DMS114 treated with DMSO at 0.1 percent for 48 hours (cell line): ENCODE measurements at regions not wholly inside any gene's neighbourhood (a gene's known extent, or its start where the extent isn't known, plus 50 kb on each side); places are given as distances from the start of the nearest gene placed in this dataset.

Source experiments
- DNase-seq: peaks from one replicate; lab custom pipeline; 2025; ENCODE audit not compliant: unreplicated experiment; lab: John Stamatoyannopoulos, UW

DNA sequence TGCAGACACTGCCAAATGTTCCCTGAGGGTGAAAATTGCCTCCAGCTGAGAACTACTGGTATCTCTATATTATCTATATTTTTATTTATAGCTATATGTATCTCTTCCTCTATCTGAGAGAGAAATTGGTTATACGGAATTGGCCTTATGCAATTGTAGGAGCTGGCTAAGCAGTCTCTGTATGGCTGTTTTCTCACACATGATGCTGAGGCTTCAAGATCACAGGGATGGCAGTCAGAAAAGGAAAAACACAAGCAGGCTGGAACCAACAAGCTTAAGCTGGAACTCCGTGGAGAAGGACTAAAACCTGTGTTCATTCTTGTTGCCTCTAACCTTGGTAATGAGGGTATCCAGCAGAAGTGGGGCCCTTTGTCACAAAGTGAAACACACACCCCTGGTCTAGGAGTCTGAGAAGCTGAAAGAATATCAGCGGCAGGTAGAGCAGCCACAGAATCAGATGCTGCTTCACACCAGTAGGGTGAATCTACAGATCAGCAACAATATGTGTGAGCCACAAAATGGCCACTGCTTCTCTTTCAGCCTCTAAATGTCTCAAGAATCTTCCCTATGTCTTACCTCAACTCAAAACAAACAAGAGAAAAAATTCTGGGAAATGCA is 166.5 kb upstream of the PPP1R2C start:
- no peak for DNase-seq

GRCh38 chrX:42946544-42947194 is 168.7 kb upstream of the PPP1R2C start:
- DNase-seq = no peak

DNA sequence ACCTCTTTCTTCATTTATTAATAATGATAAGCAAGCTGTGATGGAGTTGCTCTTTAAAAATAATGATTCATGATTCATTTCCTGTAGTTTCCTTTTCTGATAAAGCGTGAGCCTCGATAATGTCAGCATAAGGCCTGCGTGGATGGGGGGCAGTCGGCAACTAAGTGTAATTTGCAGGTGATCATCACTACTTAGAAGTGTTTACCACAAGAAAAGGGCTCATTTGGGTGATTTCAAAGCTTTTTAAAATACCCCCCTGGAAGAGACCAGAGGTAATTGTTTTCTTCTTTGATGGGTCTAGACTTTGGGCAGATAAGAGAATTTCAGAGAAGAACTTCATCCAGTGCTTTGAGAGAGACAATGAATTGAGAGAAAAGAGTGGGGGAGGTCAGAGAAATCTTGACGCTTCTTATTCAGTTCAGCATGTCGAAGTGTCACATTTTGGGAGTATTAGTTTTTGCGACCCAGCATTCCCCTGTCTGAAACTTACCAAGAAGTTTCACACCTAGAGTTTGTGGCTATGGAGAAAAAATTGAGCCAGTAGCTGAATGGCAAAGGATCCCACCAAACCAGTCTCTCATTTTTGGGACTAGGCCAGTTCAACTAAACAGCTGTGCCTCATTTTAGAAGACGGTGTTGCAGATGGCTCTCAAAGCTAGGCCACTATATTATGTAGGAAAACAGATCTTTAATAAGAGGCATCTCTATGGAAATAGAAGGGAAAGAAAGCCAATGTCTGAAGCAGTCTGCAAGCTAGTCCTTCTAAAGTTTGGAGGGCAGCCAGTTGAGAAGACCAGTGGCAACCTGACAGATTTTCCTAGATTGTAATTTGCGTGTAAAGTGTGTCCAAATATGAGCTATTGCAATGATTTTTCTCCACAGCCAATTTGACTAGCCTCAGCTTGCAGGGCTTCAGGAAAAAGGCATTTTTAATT is 171.0 kb upstream of the PPP1R2C start:
- DNase-seq = no peak

- no peak for DNase-seq
Measured at GRCh38 chrX:42951747-42952146, 173.8 kb upstream of the PPP1R2C start.

DNA sequence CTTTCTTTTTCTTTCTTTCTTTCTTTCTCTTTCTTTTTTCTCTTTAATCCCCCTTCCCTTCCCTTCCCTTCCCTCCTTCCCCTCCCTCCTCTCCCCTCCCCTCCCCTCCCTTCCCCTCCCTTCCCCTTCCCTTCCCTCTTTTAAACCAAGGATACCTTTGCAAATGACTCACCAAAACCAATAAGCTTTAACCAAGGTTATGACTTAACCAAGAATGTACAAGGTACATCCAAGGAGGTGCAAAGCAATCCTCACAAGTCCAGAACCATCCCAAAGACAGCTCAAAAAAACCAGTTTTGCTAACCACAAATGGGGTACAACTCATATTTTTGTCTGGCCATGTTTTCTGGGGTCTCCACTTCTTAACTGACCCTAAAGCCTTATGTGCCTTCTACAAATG is 174.7 kb upstream of the PPP1R2C start:
- DNase-seq = no peak

GRCh38 chrX:42954880-42955279 is 176.9 kb upstream of the PPP1R2C start:
- DNase-seq = no peak

DNA sequence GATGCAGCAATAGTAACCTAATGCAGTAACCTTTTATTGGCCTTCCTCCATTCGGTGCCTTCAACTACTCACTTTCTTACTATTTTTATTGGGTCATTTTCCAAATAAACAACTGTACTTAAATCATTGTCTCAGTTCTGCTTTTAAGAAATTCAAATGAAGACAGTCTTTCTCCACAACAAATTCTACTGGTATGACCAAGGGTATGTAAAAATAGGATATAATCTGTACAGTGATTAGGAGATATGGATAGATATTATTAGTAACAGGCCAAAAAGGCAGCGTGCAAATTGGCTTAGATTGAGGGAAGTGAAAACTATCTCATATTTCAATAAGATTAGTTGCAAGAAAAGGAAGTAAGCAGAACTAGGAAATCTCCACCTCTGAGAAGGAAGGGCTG is 177.4 kb upstream of the PPP1R2C start:
- DNase-seq = no peak

GRCh38 chrX:42967681-42968300 is 189.8 kb upstream of the PPP1R2C start:
- no peak for DNase-seq

DNA sequence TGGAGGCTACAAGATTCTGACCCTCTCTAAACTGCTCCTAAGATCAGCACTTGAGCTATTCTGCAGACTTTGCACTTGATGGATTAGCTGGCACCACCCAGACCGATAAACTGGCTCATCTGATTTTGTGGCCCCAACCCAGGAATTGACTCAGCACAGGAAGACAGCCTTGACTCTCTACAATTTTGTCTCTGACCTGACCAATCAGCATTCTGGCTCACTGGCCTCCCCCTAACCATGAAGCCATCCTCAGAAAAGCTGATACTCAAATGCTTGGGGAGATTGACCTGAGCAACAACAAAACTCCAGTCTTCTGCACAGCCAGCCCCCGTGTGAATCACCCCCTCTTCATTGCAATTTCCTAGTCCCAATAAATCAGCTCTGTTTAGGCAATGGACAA is 195.4 kb upstream of the PPP1R2C start:
- DNase-seq = no peak

DNA sequence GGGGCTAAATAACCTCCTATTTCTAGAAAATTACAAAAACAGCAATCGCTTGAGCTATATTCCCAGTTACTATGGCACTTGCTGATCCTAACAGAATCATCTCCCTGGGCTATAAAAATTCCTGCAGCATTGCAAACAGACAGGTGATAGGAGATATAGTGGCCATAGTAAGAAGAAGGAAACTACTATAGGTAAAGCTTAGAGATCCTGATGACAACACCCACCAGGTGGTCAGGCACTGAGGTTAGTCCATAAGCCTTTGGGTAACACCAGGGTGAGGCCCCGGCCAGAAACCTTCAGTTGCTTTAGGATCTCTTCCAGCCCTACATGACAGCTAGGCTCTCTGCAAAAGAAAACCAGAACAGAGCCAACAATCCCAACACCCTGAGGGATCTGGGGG is 197.9 kb upstream of the PPP1R2C start:
- no peak for DNase-seq

DNA sequence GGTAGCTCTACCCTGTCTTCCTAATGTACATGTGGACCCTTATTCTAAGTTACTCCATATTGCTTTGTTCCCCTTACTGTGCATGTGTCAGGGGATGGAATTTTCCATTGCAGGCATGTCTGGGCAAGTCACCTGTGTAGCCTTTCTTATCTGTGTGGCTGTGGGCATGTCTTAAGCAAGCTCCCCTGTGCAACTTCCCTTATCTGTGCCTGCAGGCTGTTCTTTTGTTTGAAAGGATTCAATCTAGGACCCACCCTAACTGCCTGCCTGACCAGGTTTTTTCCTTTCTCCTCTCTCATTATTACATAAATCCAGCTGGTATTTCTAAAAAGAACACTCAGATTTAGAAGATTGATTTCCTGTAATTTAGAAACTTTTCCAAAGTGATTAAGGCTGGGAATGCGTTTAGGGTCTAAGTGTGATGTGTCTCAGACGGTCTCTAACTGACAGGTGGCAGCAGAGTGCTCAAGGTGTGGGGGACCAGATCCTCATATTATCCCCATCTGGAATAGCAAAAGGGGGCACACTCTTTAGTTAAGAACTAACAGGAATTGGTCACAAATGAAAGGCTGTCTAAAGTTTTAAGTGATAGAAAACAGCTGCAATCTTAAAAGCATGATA is 198.9 kb upstream of the PPP1R2C start:
- DNase-seq = no peak

DNA sequence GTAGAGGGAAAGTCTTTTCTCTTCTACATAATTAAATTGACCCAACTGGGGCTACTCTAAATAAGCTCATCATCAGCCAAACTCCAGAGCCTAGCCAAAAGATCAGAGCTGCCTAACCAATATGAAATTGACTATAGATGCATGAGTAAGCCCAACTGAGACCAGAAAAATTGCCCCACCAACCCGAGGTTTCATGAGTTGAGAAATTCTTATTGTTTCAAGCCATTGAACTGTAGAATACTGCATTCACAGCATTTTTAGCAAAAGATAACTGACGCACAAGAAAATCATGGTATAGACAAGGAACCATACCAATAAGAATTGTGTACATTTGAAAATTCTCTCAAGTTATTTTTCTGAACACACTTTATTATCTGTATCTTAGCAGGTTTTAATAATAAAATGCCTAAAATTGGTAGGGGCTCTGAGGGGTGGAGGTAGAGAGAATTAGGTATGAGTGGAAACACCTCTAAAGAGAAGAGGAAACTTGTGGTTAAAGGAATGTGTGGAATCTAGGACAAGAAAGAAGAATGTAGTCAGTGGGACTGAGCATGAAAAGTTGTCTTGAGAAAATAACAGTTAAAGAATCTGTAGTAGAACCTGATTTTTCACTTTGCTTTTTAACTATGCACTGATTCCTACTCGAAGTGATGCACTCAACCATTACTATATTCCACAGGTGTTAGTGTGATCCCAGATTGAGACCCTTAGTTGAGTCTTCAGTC is 200.9 kb upstream of the PPP1R2C start:
- DNase-seq = no peak

DNA sequence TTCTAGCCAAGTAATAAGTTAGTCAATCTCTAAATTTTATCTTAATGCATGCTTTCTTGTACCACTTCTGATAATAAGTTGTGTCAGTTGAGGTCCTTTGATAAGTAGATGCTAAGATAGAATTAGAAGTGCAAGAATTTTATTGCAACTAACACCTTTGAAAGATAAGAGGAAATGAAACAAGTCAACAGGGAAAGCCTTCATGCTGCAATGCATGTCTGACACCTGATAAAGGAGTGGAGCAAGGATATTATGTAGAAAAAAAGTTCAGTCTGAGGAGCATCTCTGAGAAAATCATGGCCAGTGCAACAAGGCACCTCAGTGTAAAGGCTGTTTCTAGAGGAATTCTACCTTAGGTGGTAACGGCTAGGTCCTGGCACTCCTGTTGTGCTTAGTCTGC is 210.7 kb upstream of the PPP1R2C start:
- DNase-seq = no peak

DNA sequence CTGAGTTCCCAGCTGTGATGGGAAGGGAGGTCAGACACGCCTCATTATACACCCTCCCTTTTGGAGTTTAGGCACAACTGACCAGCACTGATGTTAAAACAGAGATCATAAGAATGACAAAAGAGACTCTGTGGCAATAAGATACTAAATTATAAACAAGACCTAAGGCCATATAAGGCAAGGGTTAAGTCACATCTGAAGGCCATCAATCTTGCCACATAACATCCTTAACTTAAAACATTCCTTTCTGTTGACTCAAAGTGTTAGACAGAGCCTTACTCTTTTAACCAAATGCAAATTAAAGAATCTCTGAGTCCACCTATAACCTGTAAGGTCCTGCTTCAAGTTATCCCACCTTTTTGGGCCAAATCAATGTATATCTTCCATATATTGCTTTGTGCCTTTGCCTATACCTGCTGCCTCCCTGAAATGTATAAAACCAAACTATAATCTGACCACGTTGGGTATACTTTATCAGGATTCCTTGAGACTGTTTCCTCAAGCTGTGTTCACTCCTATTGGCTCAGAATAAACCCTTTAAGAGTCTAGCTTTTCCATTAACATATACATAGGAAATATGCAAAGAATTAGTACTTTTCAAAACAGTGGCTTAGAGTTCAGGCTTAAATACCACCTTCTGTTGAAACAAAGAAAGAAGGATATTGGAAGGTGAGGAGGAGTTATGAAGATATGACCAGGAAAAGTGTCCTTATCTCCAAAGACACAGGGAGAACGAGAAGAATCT is 214.4 kb upstream of the PPP1R2C start:
- no peak for DNase-seq

GRCh38 chrX:42996861-42997260 is 218.9 kb upstream of the PPP1R2C start:
- DNase-seq = no peak

DNA sequence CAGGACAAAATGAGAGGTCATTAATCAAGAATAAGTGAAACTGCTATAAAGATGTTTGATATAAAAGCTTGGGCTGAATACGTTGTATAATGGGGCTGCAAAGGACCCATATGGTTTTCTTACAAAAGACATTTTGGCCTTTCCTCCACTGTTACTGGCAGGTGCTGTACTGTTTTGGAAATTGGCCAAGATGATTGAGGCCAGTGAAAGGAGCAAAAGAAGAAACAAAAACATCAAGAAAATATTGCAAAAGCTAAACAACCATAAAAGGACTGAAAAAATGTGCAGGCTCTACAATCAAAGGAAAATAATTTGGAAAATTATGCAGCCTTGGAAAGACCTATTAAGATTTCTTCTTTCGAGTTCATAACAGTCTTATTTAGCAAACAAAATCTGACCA is 222.2 kb upstream of the PPP1R2C start:
- DNase-seq = no peak

- no peak for DNase-seq
Measured at GRCh38 chrX:43002526-43003203, 224.7 kb upstream of the PPP1R2C start.

DNA sequence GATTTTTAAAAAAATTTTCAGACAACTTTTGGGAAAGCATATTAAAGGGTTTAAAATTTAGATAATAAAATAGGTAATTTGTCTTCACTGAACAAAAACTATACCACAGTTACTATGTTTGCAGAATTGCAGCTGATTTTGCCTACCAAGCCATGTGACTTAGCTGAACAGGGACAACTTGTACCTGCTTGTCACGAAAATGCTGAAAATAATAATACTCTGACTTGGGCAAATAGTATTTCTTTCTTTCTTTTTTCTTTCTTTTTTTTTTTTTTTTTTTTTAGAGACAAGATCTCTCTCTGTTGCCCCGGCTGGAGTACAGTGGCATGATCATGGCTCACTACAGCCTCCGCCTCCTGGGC is 225.2 kb upstream of the PPP1R2C start:
- DNase-seq = no peak

DNA sequence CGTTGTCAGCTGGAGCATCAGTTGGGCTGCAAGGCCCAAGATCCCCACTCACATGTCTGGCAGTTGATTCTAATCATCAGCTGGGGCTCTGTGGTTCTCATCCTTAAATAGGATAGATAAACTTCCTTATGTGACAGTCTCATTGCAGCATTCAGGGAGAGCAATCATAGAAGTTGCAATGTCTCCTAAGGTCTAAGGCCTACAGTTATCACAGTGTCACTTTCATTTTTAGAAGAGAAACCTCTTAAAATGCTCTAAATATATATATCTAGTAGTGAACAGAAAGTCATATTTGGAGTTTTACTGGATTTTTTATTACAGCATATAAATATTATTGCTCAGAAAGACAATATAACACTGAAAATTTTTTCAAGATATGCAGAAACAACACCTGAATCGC is 226.0 kb upstream of the PPP1R2C start:
- DNase-seq = no peak
